ENCODE measurements at regions not wholly inside any gene's neighbourhood (a gene's known extent, or its start where the extent isn't known, plus 50 kb on each side); places are given as distances from the start of the nearest gene placed in this dataset.

DNA sequence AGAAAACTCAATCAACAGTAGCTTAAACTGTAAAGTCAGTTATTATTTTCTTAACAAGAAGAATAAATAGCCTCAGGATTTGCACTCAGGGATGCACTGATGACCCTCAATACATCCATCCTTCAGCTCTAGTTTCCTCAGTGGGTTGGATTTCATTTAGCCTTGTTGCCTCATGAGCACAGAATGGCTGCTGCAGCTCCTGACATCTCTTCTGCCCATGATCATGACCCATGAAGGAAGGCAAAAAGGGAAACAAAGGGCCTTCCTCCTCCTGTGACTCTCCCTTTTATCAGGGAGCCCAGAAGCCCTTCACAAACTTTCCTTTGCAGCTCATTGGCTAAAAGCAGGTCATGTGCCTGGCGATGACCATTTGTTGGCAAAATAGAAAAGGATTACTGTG lies 51.2 kb upstream of the KCNG1 start:
- no peak for DNase-seq
- no peaks in the 10 kb centered on the region for H3K36me3 Mint-ChIP-seq (ENCODE audit: low read depth)
- TF ChIP-seq, protein P1, sequence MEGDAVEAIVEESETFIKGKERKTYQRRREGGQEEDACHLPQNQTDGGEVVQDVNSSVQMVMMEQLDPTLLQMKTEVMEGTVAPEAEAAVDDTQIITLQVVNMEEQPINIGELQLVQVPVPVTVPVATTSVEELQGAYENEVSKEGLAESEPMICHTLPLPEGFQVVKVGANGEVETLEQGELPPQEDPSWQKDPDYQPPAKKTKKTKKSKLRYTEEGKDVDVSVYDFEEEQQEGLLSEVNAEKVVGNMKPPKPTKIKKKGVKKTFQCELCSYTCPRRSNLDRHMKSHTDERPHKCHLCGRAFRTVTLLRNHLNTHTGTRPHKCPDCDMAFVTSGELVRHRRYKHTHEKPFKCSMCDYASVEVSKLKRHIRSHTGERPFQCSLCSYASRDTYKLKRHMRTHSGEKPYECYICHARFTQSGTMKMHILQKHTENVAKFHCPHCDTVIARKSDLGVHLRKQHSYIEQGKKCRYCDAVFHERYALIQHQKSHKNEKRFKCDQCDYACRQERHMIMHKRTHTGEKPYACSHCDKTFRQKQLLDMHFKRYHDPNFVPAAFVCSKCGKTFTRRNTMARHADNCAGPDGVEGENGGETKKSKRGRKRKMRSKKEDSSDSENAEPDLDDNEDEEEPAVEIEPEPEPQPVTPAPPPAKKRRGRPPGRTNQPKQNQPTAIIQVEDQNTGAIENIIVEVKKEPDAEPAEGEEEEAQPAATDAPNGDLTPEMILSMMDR (IDR thresholded peaks at IDR 0.05): no peak
- peaks cover 41% of the 10 kb centered on the region for H3K27me3 Mint-ChIP-seq (ENCODE audit: insufficient read depth)
- H3K4me3 Mint-ChIP-seq: no peak overlapping the region
- peaks cover 3% of the 10 kb centered on the region; the same call in 1 of the 2 replicates for H3K9me3 Mint-ChIP-seq
- no peaks in the 10 kb centered on the region for H3K4me1 Mint-ChIP-seq (ENCODE audit: low read depth)
- H3K27ac Mint-ChIP-seq: no peak overlapping the region
